HCT116 (cell line): ENCODE measurements at regions not wholly inside any gene's neighbourhood (a gene's known extent, or its start where the extent isn't known, plus 50 kb on each side); places are given as distances from the start of the nearest gene placed in this dataset.

Source experiments
- ATAC-seq: fragments of 200-7000 bp; cut with Tn5 transposase; 2 replicates; pipeline ENCODE4 v1.9.1; 2020; ENCODE audit warnings: mild to moderate bottlenecking, moderate library complexity
- BruUV-seq: library from RNA; stranded (reverse); fragments of 400-500 nt; replicated peaks from 2 replicates; lab custom pipeline; 2021; lab: Mats Ljungman, UMichigan
- CTCF ChIA-PET: fragments of 300-600 bp; sonication (Branson Sonifier 250); formaldehyde crosslinking; loops from one replicate; lab custom pipeline; 2021; ENCODE audit warnings: antibody characterized with exemption; lab: Charles Lee
- POLR2A ChIA-PET: fragments of 300-600, 350-600 bp; sonication (Branson Sonifier 250); formaldehyde crosslinking; loops from one replicate; lab custom pipeline; 2021; ENCODE audit warnings: antibody characterized with exemption; lab: Charles Lee
- RAD21 ChIA-PET, 2 experiments: fragments of 300-600 bp; sonication (Branson Sonifier 250); formaldehyde crosslinking; loops; one replicate each; lab custom pipeline; 2023; ENCODE audit warnings: low total read pairs in 2 of 2; ENCODE audit not compliant: uncharacterized antibody in 2 of 2, unreplicated experiment in 2 of 2, low non-redundant PET in 1 of 2; lab: Charles Lee
- DNase-seq: peaks from one replicate; pipeline ENCODE4 v3.0.0-alpha.2; 2010; ENCODE audit warnings: low read depth, low spot score
- H2AFZ ChIP-seq: fragments of 200-600 bp; shearing (Covaris generic), sonication (generic); 2 replicates; pipeline ENCODE4 v1.6.1; 2017; ENCODE audit warnings: low read depth, mixed run types, mixed read lengths, antibody characterized with exemption, low read length; ENCODE audit not compliant: poor library complexity, severe bottlenecking
- H3K27ac ChIP-seq: 2 replicates; pipeline ENCODE4 v1.5.1; 2012; ENCODE audit warnings: low read depth, low read length
- H3K27me3 ChIP-seq: fragments of 200-600 bp; sonication (generic); 2 replicates; pipeline ENCODE4 v1.6.1; 2016; ENCODE audit warnings: mixed run types, low read length, mixed read lengths; ENCODE audit not compliant: insufficient read depth
- H3K36me3 ChIP-seq, 2 experiments: fragments of 200-500 bp in 1 of 2; fragments of 200-600 bp in 1 of 2; sonication (Bioruptor generic) in 1 of 2; sonication (generic) in 1 of 2; 2 replicates each; pipeline versions ENCODE4 v1.5.1 to v1.6.1; 2014 to 2016; ENCODE audit warnings: low read length in 2 of 2, inconsistent platforms in 1 of 2, mixed read lengths in 1 of 2, mixed run types in 1 of 2; ENCODE audit not compliant: insufficient read depth in 2 of 2, control insufficient read depth in 1 of 2
- H3K4me1 ChIP-seq, 2 experiments: fragments of 200-600 bp in 1 of 2; sonication (generic) in 1 of 2; 2 replicates each; pipeline versions ENCODE4 v1.5.1 to v1.6.1; 2012 to 2017; ENCODE audit warnings: low read length in 2 of 2, inconsistent platforms in 1 of 2, mild to moderate bottlenecking in 1 of 2, mixed read lengths in 1 of 2, mixed run types in 1 of 2, moderate library complexity in 1 of 2; ENCODE audit not compliant: insufficient read depth in 2 of 2, control insufficient read depth in 1 of 2
- H3K4me2 ChIP-seq: fragments of 200-600 bp; sonication (generic); 2 replicates; pipeline ENCODE4 v1.6.1; 2017; ENCODE audit warnings: mixed run types, low read length, mixed read lengths
- H3K4me3 ChIP-seq, 2 experiments: fragments of 200-600 bp in 1 of 2; sonication (generic) in 1 of 2; replicated peaks in 1 of 2; 2 replicates each; pipeline ENCODE4 v1.5.1; 2011 to 2016; ENCODE audit warnings: low read length in 2 of 2, control low read depth in 1 of 2, low read depth in 1 of 2, mild to moderate bottlenecking in 1 of 2, mixed read lengths in 1 of 2, mixed run types in 1 of 2
- H3K79me2 ChIP-seq: fragments of 200-600 bp; sonication (generic); 2 replicates; pipeline ENCODE4 v1.6.1; 2017; ENCODE audit warnings: mild to moderate bottlenecking, mixed run types, low read length, moderate library complexity, mixed read lengths; ENCODE audit not compliant: insufficient read depth
- H3K9ac ChIP-seq: fragments of 200-600 bp; sonication (generic); 2 replicates; pipeline ENCODE4 v1.6.1; 2016; ENCODE audit warnings: low read length, mixed read lengths
- H3K9me2 ChIP-seq: fragments of 200-600 bp; sonication (generic), shearing (Covaris generic); 2 replicates; pipeline ENCODE4 v1.6.1; 2017; ENCODE audit warnings: mixed run types, mild to moderate bottlenecking, moderate library complexity; ENCODE audit not compliant: insufficient read depth
- H3K9me3 ChIP-seq, 2 experiments: fragments of 200-500 bp in 1 of 2; fragments of 200-600 bp in 1 of 2; sonication (Bioruptor generic) in 1 of 2; sonication (generic) in 1 of 2; 2 replicates each; pipeline ENCODE4 v1.6.1; 2014 to 2017; ENCODE audit warnings: low read length in 2 of 2, mixed read lengths in 2 of 2, inconsistent platforms in 1 of 2, low read depth in 1 of 2, mild to moderate bottlenecking in 1 of 2, mixed run types in 1 of 2, moderate library complexity in 1 of 2; ENCODE audit not compliant: control insufficient read depth in 1 of 2, insufficient read depth in 1 of 2
- H4K20me1 ChIP-seq: fragments of 200-600 bp; sonication (generic), shearing (Covaris generic); 2 replicates; pipeline ENCODE4 v1.6.1; 2017; ENCODE audit warnings: mixed run types, mild to moderate bottlenecking, moderate library complexity; ENCODE audit not compliant: insufficient read depth
- CBX3 ChIP-seq: IDR thresholded peaks from 2 replicates; pipeline ENCODE4 v1.6.1; 2012; ENCODE audit warnings: low read depth
- CEBPB ChIP-seq: IDR thresholded peaks from 2 replicates; pipeline ENCODE4 v1.6.1; 2012; ENCODE audit warnings: low read depth
- ELF1 ChIP-seq: IDR thresholded peaks from 2 replicates; pipeline ENCODE4 v1.6.1; 2012; ENCODE audit warnings: low read depth, borderline replicate concordance
- EZH2phosphoT487 ChIP-seq: fragments of 200-600 bp; IDR thresholded peaks from 2 replicates; pipeline ENCODE4 v1.6.1; 2018; ENCODE audit warnings: antibody characterized with exemption, borderline replicate concordance
- FOSL1 ChIP-seq: IDR thresholded peaks from 2 replicates; pipeline ENCODE4 v1.6.1; 2012; ENCODE audit warnings: low read depth
- JUND ChIP-seq: IDR thresholded peaks from 2 replicates; pipeline ENCODE4 v1.6.1; 2012
- POLR2A ChIP-seq: IDR thresholded peaks from 2 replicates; pipeline ENCODE4 v1.7.0; 2011; ENCODE audit warnings: borderline replicate concordance; ENCODE audit not compliant: insufficient read depth, insufficient read length; ENCODE audit errors: extremely low read depth
- POLR2AphosphoS5 ChIP-seq: IDR thresholded peaks from 2 replicates; pipeline ENCODE4 v1.6.1; 2011; ENCODE audit warnings: mild to moderate bottlenecking, low read depth, low read length, moderate library complexity
- SRF ChIP-seq: IDR thresholded peaks from 2 replicates; pipeline ENCODE4 v1.6.1; 2012; ENCODE audit warnings: low read depth
- TCF7L2 ChIP-seq: IDR thresholded peaks from 2 replicates; pipeline ENCODE4 v1.7.0; 2011; ENCODE audit warnings: borderline replicate concordance, inconsistent platforms; ENCODE audit not compliant: insufficient read depth, insufficient read length; ENCODE audit errors: extremely low read depth
- YY1 ChIP-seq: IDR thresholded peaks from 2 replicates; pipeline ENCODE4 v1.6.1; 2011; ENCODE audit warnings: low read length, low read depth, moderate library complexity, mild to moderate bottlenecking; ENCODE audit not compliant: insufficient replicate concordance; ENCODE audit errors: extremely low read depth
- ZNF274 ChIP-seq: fragments of 200-500 bp; sonication (Bioruptor generic); IDR thresholded peaks from 2 replicates; pipeline ENCODE4 v1.6.1; 2014; ENCODE audit warnings: mild to moderate bottlenecking, low read depth, low read length, inconsistent platforms
- intact Hi-C: fragments of 100-400 bp; cut with micrococcal nuclease; formaldehyde crosslinking; loops from 2 replicates; pipeline ENCODE4 v1.10.0; 2022
- TF ChIP-seq, protein P1 (sequence below): IDR thresholded peaks from 2 replicates; pipeline ENCODE4 v1.6.1; 2011; ENCODE audit warnings: mild to moderate bottlenecking, low read length, moderate library complexity; ENCODE audit not compliant: insufficient replicate concordance; ENCODE audit errors: extremely low read depth
- TF ChIP-seq, protein P2 (sequence below): IDR thresholded peaks from 2 replicates; pipeline ENCODE4 v1.6.1; 2012
- TF ChIP-seq, protein P3 (sequence below), 3 experiments: fragments of 200-600 bp in 1 of 3; sonication (generic) in 1 of 3; IDR thresholded peaks in 2 of 3; conservative IDR thresholded peaks in 1 of 3; 2 replicates each; pipeline ENCODE4 v1.5.1; 2012 to 2017; ENCODE audit warnings: low read depth in 2 of 3, low read length in 2 of 3, antibody characterized with exemption in 1 of 3, borderline replicate concordance in 1 of 3, control low read depth in 1 of 3, mild to moderate bottlenecking in 1 of 3, mixed read lengths in 1 of 3, mixed run types in 1 of 3, moderate library complexity in 1 of 3; ENCODE audit not compliant: insufficient read depth in 1 of 3

DNA sequence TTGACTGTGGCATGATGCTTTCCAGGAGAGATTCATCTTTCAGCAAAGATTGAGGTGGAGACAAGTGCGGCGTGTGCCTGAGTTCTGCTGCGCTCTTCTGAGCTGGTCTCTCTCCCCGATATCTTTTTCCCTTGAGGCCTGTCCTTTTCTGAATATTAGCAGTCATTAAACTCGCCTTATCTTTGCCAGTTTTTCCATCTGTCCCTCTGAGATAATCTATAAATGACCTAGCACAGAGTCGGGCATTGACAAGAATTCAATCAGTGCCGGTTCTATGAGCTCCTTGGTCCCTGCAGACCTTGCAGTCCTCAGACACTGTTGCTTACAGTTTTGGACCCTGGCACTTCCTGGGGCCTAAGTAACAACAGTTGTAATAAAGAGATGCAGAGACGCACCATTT lies 89.7 kb upstream of the IKZF1 start:
- no peaks in the 10 kb centered on the region for H3K9me2 ChIP-seq
- H3K79me2 ChIP-seq: no peaks in the 10 kb centered on the region
- TF ChIP-seq FOSL1 (no peak), ZNF274 (no peak), POLR2AphosphoS5 (no peak), CBX3 (no peak)
- TF ChIP-seq, protein P1, sequence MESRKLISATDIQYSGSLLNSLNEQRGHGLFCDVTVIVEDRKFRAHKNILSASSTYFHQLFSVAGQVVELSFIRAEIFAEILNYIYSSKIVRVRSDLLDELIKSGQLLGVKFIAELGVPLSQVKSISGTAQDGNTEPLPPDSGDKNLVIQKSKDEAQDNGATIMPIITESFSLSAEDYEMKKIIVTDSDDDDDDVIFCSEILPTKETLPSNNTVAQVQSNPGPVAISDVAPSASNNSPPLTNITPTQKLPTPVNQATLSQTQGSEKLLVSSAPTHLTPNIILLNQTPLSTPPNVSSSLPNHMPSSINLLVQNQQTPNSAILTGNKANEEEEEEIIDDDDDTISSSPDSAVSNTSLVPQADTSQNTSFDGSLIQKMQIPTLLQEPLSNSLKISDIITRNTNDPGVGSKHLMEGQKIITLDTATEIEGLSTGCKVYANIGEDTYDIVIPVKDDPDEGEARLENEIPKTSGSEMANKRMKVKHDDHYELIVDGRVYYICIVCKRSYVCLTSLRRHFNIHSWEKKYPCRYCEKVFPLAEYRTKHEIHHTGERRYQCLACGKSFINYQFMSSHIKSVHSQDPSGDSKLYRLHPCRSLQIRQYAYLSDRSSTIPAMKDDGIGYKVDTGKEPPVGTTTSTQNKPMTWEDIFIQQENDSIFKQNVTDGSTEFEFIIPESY: no peak
- TF ChIP-seq, protein P2, sequence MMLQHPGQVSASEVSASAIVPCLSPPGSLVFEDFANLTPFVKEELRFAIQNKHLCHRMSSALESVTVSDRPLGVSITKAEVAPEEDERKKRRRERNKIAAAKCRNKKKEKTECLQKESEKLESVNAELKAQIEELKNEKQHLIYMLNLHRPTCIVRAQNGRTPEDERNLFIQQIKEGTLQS: no peak
- no peaks in the 10 kb centered on the region for H4K20me1 ChIP-seq
- CTCF ChIA-PET: interaction anchor here (2.5 kb wide), 1 partner anchor 9 kb away, joined by 14 read pairs; no protein-coding TSS in a partner anchor
- RAD21 ChIA-PET: no interaction called here
- no TSS peak for BruUV-seq
- no peak overlapping the region for H3K27ac ChIP-seq
- DNase-seq: no peak
- no peak overlapping the region for H3K4me3 ChIP-seq
- H3K4me1 ChIP-seq: peaks cover 0 to 2% of the 10 kb centered on the region in 2 experiments; a peak in 1 of 4 replicates
- POLR2A ChIA-PET: no interaction called here
- H3K27me3 ChIP-seq: no peaks in the 10 kb centered on the region
- H3K4me2 ChIP-seq: no peak overlapping the region
- intact Hi-C loops: no loop called here
- ATAC-seq: no peak
- no peaks in the 10 kb centered on the region for H3K36me3 ChIP-seq
- H2AFZ ChIP-seq: no peak overlapping the region
- no peaks in the 10 kb centered on the region for H3K9me3 ChIP-seq
- H3K9ac ChIP-seq: no peak overlapping the region

DNA sequence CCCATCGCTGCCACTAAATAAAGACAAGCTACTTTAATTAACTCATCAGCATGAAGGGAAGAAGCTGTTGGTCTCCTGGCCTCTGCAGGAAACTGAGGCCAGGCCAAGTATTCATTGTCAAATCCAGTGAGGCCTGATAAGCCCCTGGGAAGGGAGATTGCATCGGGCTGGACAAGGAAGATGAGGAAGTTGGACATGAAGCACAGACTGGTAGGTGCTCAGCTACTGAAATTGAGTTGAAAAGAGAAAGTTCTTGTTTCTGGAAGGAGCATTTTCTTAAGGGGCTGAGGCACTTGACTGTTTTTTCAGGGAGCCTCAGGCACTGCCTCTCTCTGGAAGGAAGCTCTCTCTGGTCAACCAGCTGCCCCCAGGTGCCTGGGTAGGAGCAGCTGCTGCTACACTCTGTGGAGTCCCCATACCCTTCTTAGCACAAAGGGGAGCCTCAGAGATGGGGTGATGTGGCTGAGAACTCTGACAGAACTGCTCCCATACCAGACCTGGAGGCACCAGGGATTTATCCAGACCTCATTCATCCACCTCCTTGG lies 90.3 kb upstream of the IKZF1 start:
- Histone ChIP-seq H3K4me2 (no peak overlapping the region), H3K9ac (no peak overlapping the region), H3K36me3 (no peaks in the 10 kb centered on the region), H3K27ac (no peak overlapping the region), H3K4me3 (no peak overlapping the region), H3K9me3 (no peaks in the 10 kb centered on the region), H3K79me2 (no peaks in the 10 kb centered on the region), H3K27me3 (no peaks in the 10 kb centered on the region), H2AFZ (no peak overlapping the region), H3K4me1 (peaks cover 0 to 4% of the 10 kb centered on the region in 2 experiments; a peak in 1 of 4 replicates), H4K20me1 (no peaks in the 10 kb centered on the region), H3K9me2 (no peaks in the 10 kb centered on the region)
- DNase-seq (no peak), ATAC-seq (no peak)
- ChIA-PET POLR2A (no interaction called here), RAD21 (no interaction called here), CTCF (interaction anchor here (2.5 kb wide), 1 partner anchor 8 kb away, joined by 14 read pairs; no protein-coding TSS in a partner anchor)
- intact Hi-C loops: no loop called here
- no TSS peak for BruUV-seq
- TF ChIP-seq POLR2A (no peak), ELF1 (no peak), CBX3 (no peak), FOSL1 (no peak), YY1 (no peak), SRF (no peak), JUND (no peak), EZH2phosphoT487 (no peak), CEBPB (no peak), TCF7L2 (no peak)
- TF ChIP-seq, protein P3, sequence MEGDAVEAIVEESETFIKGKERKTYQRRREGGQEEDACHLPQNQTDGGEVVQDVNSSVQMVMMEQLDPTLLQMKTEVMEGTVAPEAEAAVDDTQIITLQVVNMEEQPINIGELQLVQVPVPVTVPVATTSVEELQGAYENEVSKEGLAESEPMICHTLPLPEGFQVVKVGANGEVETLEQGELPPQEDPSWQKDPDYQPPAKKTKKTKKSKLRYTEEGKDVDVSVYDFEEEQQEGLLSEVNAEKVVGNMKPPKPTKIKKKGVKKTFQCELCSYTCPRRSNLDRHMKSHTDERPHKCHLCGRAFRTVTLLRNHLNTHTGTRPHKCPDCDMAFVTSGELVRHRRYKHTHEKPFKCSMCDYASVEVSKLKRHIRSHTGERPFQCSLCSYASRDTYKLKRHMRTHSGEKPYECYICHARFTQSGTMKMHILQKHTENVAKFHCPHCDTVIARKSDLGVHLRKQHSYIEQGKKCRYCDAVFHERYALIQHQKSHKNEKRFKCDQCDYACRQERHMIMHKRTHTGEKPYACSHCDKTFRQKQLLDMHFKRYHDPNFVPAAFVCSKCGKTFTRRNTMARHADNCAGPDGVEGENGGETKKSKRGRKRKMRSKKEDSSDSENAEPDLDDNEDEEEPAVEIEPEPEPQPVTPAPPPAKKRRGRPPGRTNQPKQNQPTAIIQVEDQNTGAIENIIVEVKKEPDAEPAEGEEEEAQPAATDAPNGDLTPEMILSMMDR (IDR thresholded peaks at IDR 0.05 in 2 of 3, conservative IDR thresholded peaks at IDR 0.05 in 1 of 3; ENCODE audit: borderline replicate concordance in 1 of 3, insufficient read depth in 1 of 3, low read depth in 2 of 3, low read length in 2 of 3): no peak
- TF ChIP-seq, protein P2: no peak
